ENCODE measurements at regions not wholly inside any gene's neighbourhood (a gene's known extent, or its start where the extent isn't known, plus 50 kb on each side); places are given as distances from the start of the nearest gene placed in this dataset.

DNA sequence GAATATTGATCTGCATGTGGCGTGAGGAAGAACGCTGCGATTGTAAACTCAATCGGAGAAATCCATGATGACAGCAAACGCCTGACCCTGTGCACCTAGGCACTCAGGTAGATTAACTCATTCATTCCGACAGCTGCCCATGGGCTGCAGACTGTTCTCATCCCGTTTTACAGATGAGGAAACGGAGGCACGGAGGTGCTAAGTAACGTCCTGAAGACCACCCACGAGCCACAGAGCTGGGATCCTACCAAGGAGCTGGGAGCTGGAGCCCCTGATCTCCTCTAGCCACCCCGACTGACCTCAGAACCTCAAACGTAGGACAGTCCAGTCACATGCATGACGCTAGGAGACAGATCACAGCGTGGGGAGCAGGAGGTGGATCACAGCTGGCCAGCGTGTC is 1092.7 kb downstream of the BRD1 start:
- no peak for TF ChIP-seq CTCF (conservative IDR thresholded peaks at IDR 0.05; ENCODE audit: low read depth in 2 of 2)
- no peak for TF ChIP-seq REST (IDR thresholded peaks at IDR 0.05; ENCODE audit: unreplicated experiment)
- no peak for TF ChIP-seq STAT1 (IDR thresholded peaks at IDR 0.05; ENCODE audit: unreplicated experiment)
- no peak for TF ChIP-seq POLR2AphosphoS5 (IDR thresholded peaks at IDR 0.05; ENCODE audit: low read depth)
- TF ChIP-seq EZH2 (IDR thresholded peaks at IDR 0.05; ENCODE audit: low read depth, unreplicated experiment): no peak
- TF ChIP-seq EZH2phosphoT487 (IDR thresholded peaks at IDR 0.05; ENCODE audit: unreplicated experiment): no peak

All from GM23338 (cell line).